A549 (cell line): ENCODE measurements at regions not wholly inside any gene's neighbourhood (a gene's known extent, or its start where the extent isn't known, plus 50 kb on each side); places are given as distances from the start of the nearest gene placed in this dataset.

Experiments used
- CHD2 ChIP-seq: fragments of 150-350 bp; IDR thresholded peaks from 2 replicates; pipeline ENCODE4 v1.6.1; 2014; ENCODE audit warnings: low read length; ENCODE audit not compliant: partially characterized antibody
- GATA3 ChIP-seq: IDR thresholded peaks from 2 replicates; pipeline ENCODE4 v1.6.1; 2012; ENCODE audit warnings: borderline replicate concordance
- HDAC2 ChIP-seq: fragments of 200-600 bp; sonication (generic); IDR thresholded peaks from 2 replicates; pipeline ENCODE4 v1.6.1; 2016
- JUN ChIP-seq, 2 experiments: fragments of >200 bp; sonication (Bioruptor Twin); formaldehyde crosslinking; IDR thresholded peaks; 2 replicates in 1 of 2; 3 replicates in 1 of 2; pipeline ENCODE4 v1.6.1; 2016 to 2017
- NFE2L2 ChIP-seq: fragments of 150-350 bp; conservative IDR thresholded peaks from 2 replicates; pipeline ENCODE4 v1.6.1; 2014; ENCODE audit warnings: low read length
- PHF8 ChIP-seq: fragments of 200-600 bp; sonication (generic); IDR thresholded peaks from 2 replicates; pipeline ENCODE4 v1.6.1; 2016; ENCODE audit warnings: low read depth, mild to moderate bottlenecking, antibody characterized with exemption, moderate library complexity, borderline replicate concordance
- POLR2A ChIP-seq: IDR thresholded peaks from 2 replicates; pipeline ENCODE4 v1.6.1; 2012; ENCODE audit warnings: mild to moderate bottlenecking, low read length
- RAD21 ChIP-seq, 2 experiments: fragments of >200 bp in 1 of 2; sonication (Bioruptor Twin) in 1 of 2; formaldehyde crosslinking in 1 of 2; IDR thresholded peaks in 1 of 2; conservative IDR thresholded peaks in 1 of 2; 2 replicates in 1 of 2; 3 replicates in 1 of 2; pipeline ENCODE4 v1.6.1; 2012 to 2018; ENCODE audit warnings: inconsistent platforms in 1 of 2
- RCOR1 ChIP-seq: fragments of 150-350 bp; IDR thresholded peaks from 2 replicates; pipeline ENCODE4 v1.6.1; 2014; ENCODE audit warnings: antibody characterized with exemption, low read length, low read depth
- RNF2 ChIP-seq: fragments of 200-600 bp; sonication (generic); IDR thresholded peaks from 2 replicates; pipeline ENCODE4 v1.6.1; 2016; ENCODE audit warnings: low read depth, mild to moderate bottlenecking, antibody characterized with exemption, moderate library complexity, borderline replicate concordance
- SMC3 ChIP-seq: fragments of >200 bp; sonication (Bioruptor Twin); formaldehyde crosslinking; IDR thresholded peaks from 3 replicates; pipeline ENCODE4 v1.6.1; 2018; ENCODE audit warnings: inconsistent platforms
- TF ChIP-seq, protein P1 (sequence below): fragments of >200 bp; sonication (Bioruptor Twin); formaldehyde crosslinking; IDR thresholded peaks from 3 replicates; pipeline ENCODE4 v1.5.1; 2016
- TF ChIP-seq, protein P2 (sequence below): IDR thresholded peaks from 2 replicates; pipeline ENCODE4 v1.6.1; 2012
- TF ChIP-seq, protein P3 (sequence below): fragments of >200 bp; sonication (Bioruptor Twin); formaldehyde crosslinking; IDR thresholded peaks from 3 replicates; pipeline ENCODE4 v1.6.1; 2016

DNA sequence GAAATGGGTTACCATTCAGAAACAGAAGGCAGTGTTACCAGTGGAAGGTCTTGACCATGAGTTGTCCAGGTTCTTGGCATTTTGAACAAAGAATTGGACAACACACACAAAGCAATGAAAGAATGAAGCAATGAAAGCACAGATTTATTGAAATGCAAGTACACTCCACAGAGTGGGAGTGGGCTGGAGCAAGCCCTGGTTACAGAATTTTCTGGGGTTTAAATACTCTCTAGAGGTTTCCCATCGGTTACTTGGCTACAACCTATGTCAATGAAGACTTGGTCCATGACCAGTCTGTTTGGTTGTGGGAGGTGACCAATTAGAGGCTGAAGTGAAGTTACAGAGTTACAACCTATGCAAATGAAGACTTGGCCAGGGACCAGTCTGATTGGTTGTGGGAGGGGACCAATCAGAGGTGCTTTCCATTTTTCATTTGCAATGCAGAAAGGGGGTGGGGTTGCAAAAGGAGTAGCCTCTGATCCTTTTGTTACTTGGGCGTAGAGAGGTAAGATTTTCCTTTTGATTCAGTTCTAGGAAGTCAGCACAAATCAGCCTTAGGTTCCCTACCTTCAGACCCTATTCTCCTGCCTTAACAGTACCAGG lies 71.7 kb upstream of the SPRY4 start:
- TF ChIP-seq, protein P1, sequence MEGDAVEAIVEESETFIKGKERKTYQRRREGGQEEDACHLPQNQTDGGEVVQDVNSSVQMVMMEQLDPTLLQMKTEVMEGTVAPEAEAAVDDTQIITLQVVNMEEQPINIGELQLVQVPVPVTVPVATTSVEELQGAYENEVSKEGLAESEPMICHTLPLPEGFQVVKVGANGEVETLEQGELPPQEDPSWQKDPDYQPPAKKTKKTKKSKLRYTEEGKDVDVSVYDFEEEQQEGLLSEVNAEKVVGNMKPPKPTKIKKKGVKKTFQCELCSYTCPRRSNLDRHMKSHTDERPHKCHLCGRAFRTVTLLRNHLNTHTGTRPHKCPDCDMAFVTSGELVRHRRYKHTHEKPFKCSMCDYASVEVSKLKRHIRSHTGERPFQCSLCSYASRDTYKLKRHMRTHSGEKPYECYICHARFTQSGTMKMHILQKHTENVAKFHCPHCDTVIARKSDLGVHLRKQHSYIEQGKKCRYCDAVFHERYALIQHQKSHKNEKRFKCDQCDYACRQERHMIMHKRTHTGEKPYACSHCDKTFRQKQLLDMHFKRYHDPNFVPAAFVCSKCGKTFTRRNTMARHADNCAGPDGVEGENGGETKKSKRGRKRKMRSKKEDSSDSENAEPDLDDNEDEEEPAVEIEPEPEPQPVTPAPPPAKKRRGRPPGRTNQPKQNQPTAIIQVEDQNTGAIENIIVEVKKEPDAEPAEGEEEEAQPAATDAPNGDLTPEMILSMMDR, result no peak
- TF ChIP-seq JUN (IDR thresholded peaks at IDR 0.05) (no peak), NFE2L2 (no peak), GATA3 (no peak), SMC3 (no peak), HDAC2 (no peak), RCOR1 (no peak), POLR2A (no peak), CHD2 (no peak), RAD21 (conservative IDR thresholded peaks at IDR 0.05 in 1 of 2, IDR thresholded peaks at IDR 0.05 in 1 of 2) (no peak), RNF2 (no peak), PHF8 (no peak)
- TF ChIP-seq, protein P2, sequence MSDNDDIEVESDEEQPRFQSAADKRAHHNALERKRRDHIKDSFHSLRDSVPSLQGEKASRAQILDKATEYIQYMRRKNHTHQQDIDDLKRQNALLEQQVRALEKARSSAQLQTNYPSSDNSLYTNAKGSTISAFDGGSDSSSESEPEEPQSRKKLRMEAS, result no peak
- TF ChIP-seq, protein P3, sequence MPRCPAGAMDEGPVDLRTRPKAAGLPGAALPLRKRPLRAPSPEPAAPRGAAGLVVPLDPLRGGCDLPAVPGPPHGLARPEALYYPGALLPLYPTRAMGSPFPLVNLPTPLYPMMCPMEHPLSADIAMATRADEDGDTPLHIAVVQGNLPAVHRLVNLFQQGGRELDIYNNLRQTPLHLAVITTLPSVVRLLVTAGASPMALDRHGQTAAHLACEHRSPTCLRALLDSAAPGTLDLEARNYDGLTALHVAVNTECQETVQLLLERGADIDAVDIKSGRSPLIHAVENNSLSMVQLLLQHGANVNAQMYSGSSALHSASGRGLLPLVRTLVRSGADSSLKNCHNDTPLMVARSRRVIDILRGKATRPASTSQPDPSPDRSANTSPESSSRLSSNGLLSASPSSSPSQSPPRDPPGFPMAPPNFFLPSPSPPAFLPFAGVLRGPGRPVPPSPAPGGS, result no peak
